Neuronal stem cell (in vitro differentiated cells): ENCODE measurements at regions not wholly inside any gene's neighbourhood (a gene's known extent, or its start where the extent isn't known, plus 50 kb on each side); places are given as distances from the start of the nearest gene placed in this dataset.

Source experiments
- DNase-seq: peaks from one replicate; pipeline ENCODE4 v3.0.0-alpha.2; 2013; ENCODE audit warnings: low spot score
- H2AFZ ChIP-seq: one replicate; pipeline ENCODE4 v1.6.1; 2013; ENCODE audit warnings: mild to moderate bottlenecking, low read length, inconsistent platforms
- H2AK5ac ChIP-seq: 2 replicates; pipeline ENCODE4 v1.6.1; 2013; ENCODE audit warnings: low read depth, mild to moderate bottlenecking, inconsistent platforms, low read length, moderate library complexity, mixed read lengths
- H2BK120ac ChIP-seq: 2 replicates; pipeline ENCODE4 v1.6.1; 2013; ENCODE audit warnings: low read depth, mild to moderate bottlenecking, inconsistent platforms, low read length, moderate library complexity, mixed read lengths
- H2BK12ac ChIP-seq: one replicate; pipeline ENCODE4 v1.6.1; 2013; ENCODE audit warnings: low read length, inconsistent platforms
- H2BK15ac ChIP-seq: 2 replicates; pipeline ENCODE4 v1.6.1; 2013; ENCODE audit warnings: mild to moderate bottlenecking, low read length, inconsistent platforms, mixed read lengths
- H2BK5ac ChIP-seq: one replicate; pipeline ENCODE4 v1.6.1; 2013; ENCODE audit warnings: inconsistent platforms, mild to moderate bottlenecking, low read length, moderate library complexity
- H3K14ac ChIP-seq: one replicate; pipeline ENCODE4 v1.6.1; 2013; ENCODE audit warnings: low read length, inconsistent platforms
- H3K18ac ChIP-seq: 2 replicates; pipeline ENCODE4 v1.6.1; 2013; ENCODE audit warnings: low read length, inconsistent platforms
- H3K23ac ChIP-seq: 2 replicates; pipeline ENCODE4 v1.6.1; 2013; ENCODE audit warnings: low read depth, mild to moderate bottlenecking, mixed read lengths, low read length, inconsistent platforms; ENCODE audit not compliant: poor library complexity
- H3K27ac ChIP-seq: replicated peaks from 3 replicates; pipeline ENCODE4 v1.5.1; 2013; ENCODE audit warnings: low read length, inconsistent platforms
- H3K27me3 ChIP-seq, 3 experiments: 2 replicates each; pipeline ENCODE4 v1.6.1; 2013; ENCODE audit warnings: low read length in 3 of 3, mild to moderate bottlenecking in 2 of 3, inconsistent platforms in 1 of 3, low read depth in 1 of 3, mixed read lengths in 1 of 3, moderate library complexity in 1 of 3; ENCODE audit not compliant: control insufficient read depth in 3 of 3, insufficient read depth in 3 of 3
- H3K36me3 ChIP-seq, 2 donors: replicated peaks in 1 of 2; 2 replicates each; pipeline ENCODE4 v1.6.1; 2013; ENCODE audit warnings: low read length in 2 of 2; ENCODE audit not compliant: control insufficient read depth in 2 of 2, insufficient read depth in 2 of 2
- H3K4ac ChIP-seq: 2 replicates; pipeline ENCODE4 v1.6.1; 2013; ENCODE audit warnings: inconsistent platforms, mild to moderate bottlenecking, low read length, moderate library complexity
- H3K4me1 ChIP-seq, 2 donors: 1 replicate in 1 of 2; 2 replicates in 1 of 2; pipeline ENCODE4 v1.6.1; 2013; ENCODE audit warnings: low read length in 2 of 2, low read depth in 1 of 2; ENCODE audit not compliant: control insufficient read depth in 2 of 2, insufficient read depth in 1 of 2
- H3K4me2 ChIP-seq: one replicate; pipeline ENCODE4 v1.6.1; 2013; ENCODE audit warnings: mild to moderate bottlenecking, low read length, inconsistent platforms; ENCODE audit not compliant: insufficient read depth, poor library complexity, severe bottlenecking
- H3K4me3 ChIP-seq, 2 donors: 2 replicates each; pipeline ENCODE4 v1.5.1; 2013; ENCODE audit warnings: low read length in 2 of 2, mild to moderate bottlenecking in 2 of 2, inconsistent platforms in 1 of 2, moderate library complexity in 1 of 2
- H3K79me1 ChIP-seq: one replicate; pipeline ENCODE4 v1.6.1; 2013; ENCODE audit warnings: low read depth, mild to moderate bottlenecking, inconsistent platforms, low read length, moderate library complexity
- H3K9ac ChIP-seq: one replicate; pipeline ENCODE4 v1.6.1; 2013; ENCODE audit warnings: mild to moderate bottlenecking, low read depth, low read length, inconsistent platforms; ENCODE audit not compliant: poor library complexity
- H3K9me3 ChIP-seq, 2 donors: replicated peaks in 1 of 2; 2 replicates each; pipeline versions ENCODE3 to v1.6.1; 2013; ENCODE audit warnings: low read length in 2 of 2, mild to moderate bottlenecking in 2 of 2, inconsistent platforms in 1 of 2, low read depth in 1 of 2, mixed read lengths in 1 of 2, moderate library complexity in 1 of 2; ENCODE audit not compliant: control insufficient read depth in 2 of 2, insufficient read depth in 1 of 2
- H4K8ac ChIP-seq: one replicate; pipeline ENCODE4 v1.6.1; 2013; ENCODE audit warnings: low read depth, mild to moderate bottlenecking, inconsistent platforms, low read length, moderate library complexity
- H4K91ac ChIP-seq: one replicate; pipeline ENCODE4 v1.6.1; 2013; ENCODE audit warnings: low read length, low read depth, mild to moderate bottlenecking, inconsistent platforms; ENCODE audit not compliant: poor library complexity
- WGBS, 2 donors: extraction: QIAGEN DNeasy Blood & Tissue Kit; methylation state at CpG; one replicate each; pipeline ENCODE4 v1.1.7; 2013; ENCODE audit warnings: missing lambda C conversion rate in 2 of 2, mixed read lengths in 1 of 2; ENCODE audit not compliant: insufficient read length in 2 of 2, insufficient replicate concordance in 1 of 2; ENCODE audit errors: extremely low coverage in 2 of 2; 5-methylcytosine and 5-hydroxymethylcytosine counted together

GRCh38 chr12:94707036-94707435 is 56.7 kb upstream of the TMCC3 start:
- Histone ChIP-seq H4K8ac (no peak overlapping the region), H3K14ac (no peak overlapping the region), H3K27ac (no peak overlapping the region), H3K23ac (no peak overlapping the region), H3K4me2 (no peak overlapping the region), H3K9me3 (no peaks in the 10 kb centered on the region), H3K36me3 (no peaks in the 10 kb centered on the region), H3K9ac (no peak overlapping the region), H2AK5ac (no peak overlapping the region), H3K79me1 (no peaks in the 10 kb centered on the region), H2BK12ac (no peak overlapping the region), H3K4ac (no peak overlapping the region), H3K18ac (no peak overlapping the region), H2BK120ac (no peak overlapping the region), H3K4me1 (no peaks in the 10 kb centered on the region), H2AFZ (no peak overlapping the region), H3K4me3 (no peak overlapping the region), H3K27me3 (no peaks in the 10 kb centered on the region), H2BK15ac (no peak overlapping the region), H4K91ac (no peak overlapping the region), H2BK5ac (no peak overlapping the region)
- no peak for DNase-seq
- WGBS, 2 donors: no CpG with 5 or more reads among the region's 3 CpGs

GRCh38 chr12:94706250-94706661 is 55.9 kb upstream of the TMCC3 start:
- Histone ChIP-seq H4K91ac (no peak overlapping the region), H3K4ac (no peak overlapping the region), H2BK120ac (no peak overlapping the region), H4K8ac (no peak overlapping the region), H2AK5ac (no peak overlapping the region), H3K4me1 (no peaks in the 10 kb centered on the region), H3K36me3 (no peaks in the 10 kb centered on the region), H3K23ac (no peak overlapping the region), H3K18ac (no peak overlapping the region), H2AFZ (no peak overlapping the region), H2BK15ac (no peak overlapping the region), H3K9ac (no peak overlapping the region), H3K14ac (no peak overlapping the region), H2BK12ac (no peak overlapping the region), H3K27ac (no peak overlapping the region), H3K4me2 (no peak overlapping the region), H2BK5ac (no peak overlapping the region), H3K4me3 (no peak overlapping the region), H3K27me3 (no peaks in the 10 kb centered on the region), H3K79me1 (no peaks in the 10 kb centered on the region), H3K9me3 (no peaks in the 10 kb centered on the region)
- no CpG with 5 or more reads among the region's 4 CpGs for WGBS, 2 donors
- no peak for DNase-seq

GRCh38 chr12:94705676-94706075 is 55.3 kb upstream of the TMCC3 start:
- Histone ChIP-seq H3K4ac (no peak overlapping the region), H3K4me1 (no peaks in the 10 kb centered on the region), H3K14ac (no peak overlapping the region), H4K8ac (no peak overlapping the region), H2BK5ac (no peak overlapping the region), H4K91ac (peak overlapping the region; percentile 7), H2BK120ac (no peak overlapping the region), H3K18ac (no peak overlapping the region), H3K4me2 (no peak overlapping the region), H2AK5ac (no peak overlapping the region), H2BK15ac (no peak overlapping the region), H3K27ac (no peak overlapping the region), H2BK12ac (no peak overlapping the region), H3K4me3 (no peak overlapping the region), H3K9me3 (no peaks in the 10 kb centered on the region), H3K36me3 (no peaks in the 10 kb centered on the region), H3K27me3 (no peaks in the 10 kb centered on the region), H3K23ac (no peak overlapping the region), H3K9ac (no peak overlapping the region), H2AFZ (no peak overlapping the region), H3K79me1 (no peaks in the 10 kb centered on the region)
- WGBS, 2 donors: no CpG with 5 or more reads among the region's 4 CpGs
- no peak for DNase-seq

- Histone ChIP-seq H3K9ac (no peak overlapping the region), H3K4me2 (no peak overlapping the region), H3K4me3 (no peak overlapping the region), H3K18ac (no peak overlapping the region), H3K79me1 (no peaks in the 10 kb centered on the region), H2AK5ac (no peak overlapping the region), H4K91ac (no peak overlapping the region), H3K4me1 (no peaks in the 10 kb centered on the region), H2BK120ac (no peak overlapping the region), H3K23ac (no peak overlapping the region), H2BK15ac (no peak overlapping the region), H3K27me3 (no peaks in the 10 kb centered on the region), H2BK12ac (no peak overlapping the region), H3K14ac (no peak overlapping the region), H3K36me3 (no peaks in the 10 kb centered on the region), H4K8ac (no peak overlapping the region), H3K9me3 (peaks cover 0 to 2% of the 10 kb centered on the region in 2 donors), H3K4ac (no peak overlapping the region), H2BK5ac (no peak overlapping the region), H3K27ac (no peak overlapping the region), H2AFZ (no peak overlapping the region)
- no peak for DNase-seq
- WGBS, 2 donors: no CpG with 5 or more reads among the region's 9 CpGs
These were observed 54.3 kb upstream of the TMCC3 start for GRCh38 chr12:94704452-94705306.
